Activated CD8-positive, alpha-beta memory T cell treated with anti-CD3 and anti-CD28 coated beads, Interleukin-2, amount 50 U/mL, for 24 hours (primary cell): ENCODE measurements at regions not wholly inside any gene's neighbourhood (a gene's known extent, or its start where the extent isn't known, plus 50 kb on each side); places are given as distances from the start of the nearest gene placed in this dataset.

Source experiments
- DNase-seq: peaks from one replicate; pipeline ENCODE4 v3.0.0-alpha.2; 2020; ENCODE audit errors: extremely low read depth

GRCh38 chr1:93815366-93816110 lies 63.5 kb downstream of the DNTTIP2 start:
- no peak for DNase-seq

GRCh38 chr1:93814795-93815340 lies 64.1 kb downstream of the DNTTIP2 start:
- no peak for DNase-seq

- peak; percentile 17 for DNase-seq
Measured at GRCh38 chr1:93814059-93814794, 64.8 kb downstream of the DNTTIP2 start.

GRCh38 chr1:93813076-93813475 lies 65.9 kb downstream of the DNTTIP2 start:
- DNase-seq: no peak

- DNase-seq: no peak
Measured at GRCh38 chr1:93811326-93812065, 67.5 kb downstream of the DNTTIP2 start.

GRCh38 chr1:93810316-93810715 lies 68.7 kb downstream of the DNTTIP2 start:
- no peak for DNase-seq

GRCh38 chr1:93808871-93809270 lies 70.1 kb downstream of the DNTTIP2 start:
- DNase-seq: no peak

- DNase-seq: no peak
Measured at GRCh38 chr1:93807311-93807930, 71.6 kb downstream of the DNTTIP2 start.

GRCh38 chr1:93805027-93805610 lies 73.9 kb downstream of the DNTTIP2 start:
- no peak for DNase-seq

- DNase-seq: no peak
Measured at GRCh38 chr1:93804412-93804811, 74.6 kb downstream of the DNTTIP2 start.

GRCh38 chr1:93801471-93801870 lies 77.5 kb downstream of the DNTTIP2 start:
- no peak for DNase-seq

- DNase-seq: no peak
Measured at GRCh38 chr1:93800856-93801255, 78.2 kb downstream of the DNTTIP2 start.

- no peak for DNase-seq
Measured at GRCh38 chr1:93798291-93798690, 80.7 kb downstream of the DNTTIP2 start.

GRCh38 chr1:93784538-93784937 lies 94.5 kb downstream of the DNTTIP2 start:
- no peak for DNase-seq

GRCh38 chr1:93783876-93784275 lies 95.1 kb downstream of the DNTTIP2 start:
- DNase-seq: no peak

GRCh38 chr1:93779540-93780165 lies 98.0 kb upstream of the BCAR3 start:
- DNase-seq: no peak

GRCh38 chr1:93778457-93778856 lies 96.8 kb upstream of the BCAR3 start:
- no peak for DNase-seq

- DNase-seq: no peak
Measured at GRCh38 chr1:93777255-93777654, 95.6 kb upstream of the BCAR3 start.

- DNase-seq: no peak
Measured at GRCh38 chr1:93776728-93777127, 95.1 kb upstream of the BCAR3 start.

GRCh38 chr1:93775224-93775623 lies 93.6 kb upstream of the BCAR3 start:
- DNase-seq: no peak

- DNase-seq: no peak
Measured at GRCh38 chr1:93774707-93775106, 93.1 kb upstream of the BCAR3 start.
